Anterior cingulate cortex (tissue), 58 donors: ENCODE measurements at regions not wholly inside any gene's neighbourhood (a gene's known extent, or its start where the extent isn't known, plus 50 kb on each side); places are given as distances from the start of the nearest gene placed in this dataset.

Experiments used
- DNase-seq, 58 donors: peaks; one replicate each; lab custom pipeline; 2025; lab: John Stamatoyannopoulos, UW

DNA sequence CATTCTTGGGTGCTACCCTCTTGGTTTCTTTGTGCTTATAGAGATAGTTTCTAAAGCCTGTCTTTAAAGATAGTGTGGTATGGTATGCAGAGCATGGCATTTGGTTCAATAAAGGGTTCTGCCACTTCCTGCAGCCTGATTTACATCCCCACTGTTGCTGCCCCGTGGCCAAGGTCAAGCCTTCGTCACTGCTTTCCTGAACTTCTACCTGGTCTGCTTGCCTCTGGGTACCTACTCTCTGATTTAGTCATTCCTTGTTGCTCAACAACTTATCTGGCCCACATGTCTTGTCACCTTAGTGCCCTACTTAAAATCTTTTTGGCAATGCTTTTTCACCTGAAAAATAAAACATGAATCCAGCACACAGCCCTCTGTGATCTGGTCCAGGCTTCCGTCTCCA, 352.9 kb downstream of the LPIN1 start:
- no peak for DNase-seq

DNA sequence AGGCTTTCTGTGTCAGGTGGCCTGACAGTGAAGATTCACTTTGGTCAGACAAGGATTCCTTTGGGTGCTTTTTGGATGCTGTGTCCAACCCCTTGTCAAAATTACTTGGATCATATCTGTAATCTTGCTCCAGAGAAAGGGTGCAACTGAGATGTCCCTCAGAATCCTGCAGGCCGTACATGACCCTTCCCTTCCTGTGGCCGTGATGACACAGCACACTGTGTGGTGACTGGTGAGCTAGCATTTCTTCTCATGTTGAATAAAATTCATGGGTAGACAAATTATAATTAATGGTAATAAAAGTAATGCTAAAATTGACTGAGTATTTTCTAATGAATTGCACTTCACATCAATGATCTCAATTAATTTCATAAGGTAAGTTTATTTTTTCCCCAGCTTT, 356.2 kb downstream of the LPIN1 start:
- DNase-seq, result no peak

DNA sequence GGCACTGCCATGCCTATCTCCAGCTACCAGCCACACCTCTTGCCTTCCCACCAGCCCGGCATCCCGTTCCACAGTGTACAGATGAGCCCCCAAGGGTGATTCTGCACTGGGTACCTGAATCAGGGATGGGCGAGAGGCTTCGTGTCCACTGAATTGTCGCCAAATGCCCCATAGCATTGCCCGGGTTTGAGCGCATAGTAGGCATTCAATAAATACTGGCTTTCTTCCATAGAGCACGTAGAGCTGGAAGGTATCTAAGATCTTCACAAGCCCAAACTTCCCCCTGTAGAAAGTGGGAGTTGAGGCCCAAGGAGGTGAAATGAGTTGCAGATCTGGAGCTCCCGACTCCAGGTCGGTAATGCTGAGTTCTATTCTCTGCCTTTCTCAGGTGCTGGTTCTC, 358.7 kb downstream of the LPIN1 start:
- DNase-seq, result no peak

DNA sequence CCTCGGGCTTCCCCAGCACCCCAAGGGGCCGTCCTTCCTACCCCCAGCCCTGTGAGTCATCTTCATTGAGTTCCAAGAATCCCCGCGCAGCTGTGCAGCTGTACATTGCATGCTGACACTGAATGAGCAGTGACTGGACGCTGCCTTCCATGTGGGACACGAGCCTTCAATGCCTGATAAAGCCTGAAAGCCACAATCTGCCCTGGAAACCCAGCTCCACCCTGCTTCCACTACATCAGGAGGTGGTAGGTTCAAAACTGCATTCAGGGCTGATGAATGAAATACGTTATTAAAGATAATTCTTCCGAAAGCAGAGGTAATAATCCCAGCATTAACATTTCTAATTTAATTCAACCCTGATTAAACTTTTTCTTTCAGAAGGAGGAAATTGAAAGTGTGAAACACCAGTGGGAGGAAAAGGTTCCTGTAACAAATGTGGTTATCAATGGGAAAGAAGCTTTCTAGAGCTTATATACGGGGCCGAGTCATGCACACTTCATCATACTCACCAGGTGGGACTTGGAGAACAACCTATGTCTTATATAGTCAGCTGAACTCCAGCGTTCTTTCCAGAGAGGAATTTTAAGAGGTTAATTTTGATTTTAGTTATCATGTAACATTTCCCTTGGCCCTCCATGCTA, 360.1 kb downstream of the LPIN1 start:
- peak in 5 of 58 donors; percentile 9 to 33 (median 22) for DNase-seq

DNA sequence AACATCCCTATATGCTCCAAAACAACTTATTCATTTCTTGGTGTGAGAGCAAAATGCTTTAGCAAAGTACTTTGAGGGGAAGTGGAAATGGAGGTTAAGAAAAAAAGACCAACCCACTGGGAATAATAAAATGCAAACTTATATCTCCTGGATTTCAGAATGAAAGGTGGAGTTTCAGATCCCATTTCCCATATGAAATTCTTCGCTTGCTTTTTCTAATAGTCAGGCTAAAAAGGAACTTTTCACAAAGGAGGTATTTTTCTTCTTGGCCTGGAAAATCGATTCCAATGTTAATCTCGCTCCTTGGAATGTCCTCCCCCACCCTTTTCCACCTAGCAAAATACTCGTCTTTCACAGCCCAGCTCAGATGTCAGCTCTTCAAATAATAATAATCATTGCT, 360.9 kb downstream of the LPIN1 start:
- no peak for DNase-seq

DNA sequence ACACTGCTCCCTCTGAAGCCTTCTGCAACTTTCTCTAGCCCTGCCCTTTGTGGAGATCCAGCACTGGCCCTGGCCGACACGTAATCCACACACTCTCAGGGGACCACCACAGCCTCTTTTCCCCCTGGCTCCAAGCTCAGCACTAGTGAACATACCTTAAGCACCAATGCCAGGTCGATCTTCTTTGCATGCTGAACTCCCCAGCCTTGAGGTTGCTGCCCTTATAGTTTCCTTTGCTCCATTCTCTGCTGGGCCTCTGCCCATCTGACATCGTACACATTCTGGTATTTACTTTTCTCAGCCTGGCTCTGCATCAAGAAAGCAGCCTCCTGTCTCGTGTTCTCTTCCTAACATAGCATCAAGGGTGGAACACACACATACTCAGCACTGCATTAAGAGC, 361.5 kb downstream of the LPIN1 start:
- DNase-seq, result no peak

DNA sequence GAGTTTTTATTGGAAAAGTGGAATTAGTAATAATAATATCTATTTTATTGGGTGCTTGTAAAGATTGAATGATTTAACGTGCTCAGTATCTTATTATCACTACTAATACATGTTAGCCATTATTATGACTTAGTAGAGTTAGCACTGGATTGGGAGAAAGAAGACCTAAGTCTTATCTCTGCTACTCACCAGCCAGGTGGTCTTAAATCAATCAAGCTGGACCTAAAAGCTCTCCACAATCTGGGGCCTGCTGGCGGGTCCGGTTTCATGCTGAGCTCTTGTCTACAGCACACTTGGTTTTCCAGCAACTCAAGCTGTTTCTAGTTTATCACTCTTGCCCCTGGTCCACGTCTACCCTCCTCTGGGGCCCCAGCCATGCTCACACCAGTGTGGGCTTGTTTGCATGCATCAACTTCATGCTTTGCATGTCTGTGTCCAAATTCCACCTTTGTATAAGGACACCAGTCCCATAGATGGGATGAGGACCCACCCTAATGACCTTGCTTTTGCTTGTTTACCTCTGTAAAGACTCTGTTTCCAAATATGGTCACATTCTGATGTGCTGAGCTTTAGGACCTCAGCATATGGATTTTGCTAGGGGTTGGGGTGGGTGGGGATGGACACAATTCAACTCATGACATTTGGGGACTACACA, 363.1 kb downstream of the LPIN1 start:
- DNase-seq, result no peak

DNA sequence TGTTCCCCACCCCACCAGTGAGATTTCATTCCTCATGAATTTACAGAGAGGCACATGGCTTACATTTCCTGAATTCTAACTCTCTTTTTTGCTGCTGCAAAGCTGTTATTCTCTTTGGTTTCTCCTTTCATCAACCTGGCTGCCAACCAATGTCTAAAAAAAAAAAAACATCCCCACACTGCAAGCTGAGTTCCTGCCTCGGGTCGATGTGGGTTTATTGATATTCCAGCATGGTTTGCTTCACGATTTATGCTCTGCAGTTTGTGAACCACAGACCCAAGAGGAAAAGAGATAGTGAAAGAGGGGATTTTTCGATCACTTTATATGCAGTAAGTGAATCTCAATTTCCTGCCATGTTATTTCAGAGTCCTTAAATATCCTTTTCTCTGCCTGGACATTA, 363.6 kb downstream of the LPIN1 start:
- DNase-seq, result peak in 1 of 58 donors; percentile 20

DNA sequence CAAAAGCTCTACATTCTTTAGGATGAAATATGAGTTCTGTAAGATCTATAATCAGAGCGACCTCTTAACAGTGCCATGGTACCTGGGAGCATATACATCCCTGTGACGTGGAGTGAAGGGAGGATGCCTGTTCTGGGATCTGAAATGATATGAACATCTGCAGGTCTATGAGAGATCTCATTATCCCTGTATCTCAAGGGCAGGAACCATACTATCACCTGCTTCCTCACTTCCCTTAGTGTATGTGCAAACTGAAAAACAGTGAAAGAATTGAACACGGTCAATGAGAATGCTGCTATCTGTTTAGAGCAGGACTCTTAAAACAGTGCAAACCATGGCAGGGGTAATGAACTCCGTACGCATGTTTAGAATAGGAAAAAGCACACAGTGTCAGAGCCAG, 364.0 kb downstream of the LPIN1 start:
- no peak for DNase-seq

DNA sequence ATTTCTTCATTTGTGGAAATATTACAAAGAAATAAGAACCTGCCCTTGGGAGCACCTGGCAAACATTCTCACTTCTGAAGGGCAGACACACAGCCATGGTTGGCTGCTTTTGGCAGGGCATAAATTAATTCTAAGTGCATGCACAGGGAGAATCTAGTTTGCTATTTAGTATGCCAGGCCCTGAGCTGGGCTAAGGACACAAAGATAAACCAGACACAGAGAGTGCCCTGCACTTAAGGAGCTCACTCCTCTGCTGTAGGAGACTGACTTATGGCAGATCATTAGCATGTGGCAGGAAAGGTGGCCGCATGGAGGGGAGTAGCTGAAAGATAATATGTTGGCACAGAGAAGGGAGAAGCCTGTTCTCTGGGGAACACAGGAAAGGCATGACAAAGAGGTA, 367.0 kb downstream of the LPIN1 start:
- DNase-seq, result no peak

DNA sequence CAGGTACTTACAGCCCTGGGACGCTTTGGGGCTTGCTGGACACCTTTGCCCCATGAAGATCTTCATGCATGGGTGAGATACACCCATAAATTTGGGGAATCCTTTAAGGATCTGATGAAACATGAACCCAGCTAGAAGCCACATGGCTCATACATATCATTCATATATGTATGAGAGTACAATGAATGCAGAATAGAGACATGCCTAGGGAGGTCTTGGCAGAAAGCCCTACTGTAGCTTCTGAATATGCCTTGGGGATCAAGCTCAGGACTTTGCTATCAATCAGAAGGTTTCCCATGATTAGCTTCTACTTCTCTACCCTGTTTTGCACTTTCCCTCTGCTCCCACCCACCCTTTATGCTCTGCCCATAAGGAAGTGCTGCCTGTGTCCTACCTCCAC, 368.4 kb downstream of the LPIN1 start:
- no peak for DNase-seq

DNA sequence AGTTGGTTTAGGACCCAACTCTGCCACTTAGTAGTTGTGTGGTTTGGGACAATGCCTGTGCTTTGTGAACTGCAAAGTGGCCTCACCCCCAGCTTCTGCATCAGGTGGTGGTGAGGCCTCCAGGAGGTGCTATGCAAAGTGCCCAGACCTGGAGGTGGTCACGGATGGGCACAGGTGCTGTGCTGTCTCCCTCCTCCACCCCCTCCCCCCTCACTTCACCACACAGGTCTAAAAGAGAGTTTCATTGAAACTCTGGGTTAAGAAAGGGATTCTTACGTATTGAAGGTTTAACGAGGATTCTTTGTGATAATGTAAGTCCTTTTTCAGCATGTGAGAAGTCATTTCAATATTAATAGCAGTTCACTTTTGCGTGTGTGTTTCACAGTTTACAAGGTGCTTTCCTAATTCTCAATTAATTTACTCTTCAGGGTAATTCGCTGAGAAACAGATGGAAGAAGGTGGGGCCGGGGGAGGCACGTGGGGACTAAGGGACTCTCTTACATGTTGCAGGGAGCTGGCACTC, 369.9 kb downstream of the LPIN1 start:
- no peak for DNase-seq

DNA sequence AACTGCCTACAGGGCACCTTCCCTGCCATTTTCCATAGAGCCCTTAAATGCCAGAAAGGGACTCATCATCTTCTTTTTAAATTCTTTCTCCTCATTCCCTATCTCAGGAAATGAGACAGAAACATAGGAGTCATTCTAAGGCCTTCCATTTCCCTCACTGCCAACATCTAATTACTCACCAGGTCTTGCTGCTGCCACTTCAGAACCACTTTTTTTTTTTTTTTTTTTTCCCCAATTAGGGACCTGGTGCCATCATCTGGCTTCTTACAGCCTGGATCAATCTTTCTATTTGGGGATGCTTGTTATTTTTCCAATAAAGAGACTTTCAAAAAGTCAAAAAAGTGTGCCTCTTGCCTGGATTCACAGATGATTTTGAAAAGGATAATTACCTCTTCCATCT, 373.4 kb downstream of the LPIN1 start:
- no peak for DNase-seq

DNA sequence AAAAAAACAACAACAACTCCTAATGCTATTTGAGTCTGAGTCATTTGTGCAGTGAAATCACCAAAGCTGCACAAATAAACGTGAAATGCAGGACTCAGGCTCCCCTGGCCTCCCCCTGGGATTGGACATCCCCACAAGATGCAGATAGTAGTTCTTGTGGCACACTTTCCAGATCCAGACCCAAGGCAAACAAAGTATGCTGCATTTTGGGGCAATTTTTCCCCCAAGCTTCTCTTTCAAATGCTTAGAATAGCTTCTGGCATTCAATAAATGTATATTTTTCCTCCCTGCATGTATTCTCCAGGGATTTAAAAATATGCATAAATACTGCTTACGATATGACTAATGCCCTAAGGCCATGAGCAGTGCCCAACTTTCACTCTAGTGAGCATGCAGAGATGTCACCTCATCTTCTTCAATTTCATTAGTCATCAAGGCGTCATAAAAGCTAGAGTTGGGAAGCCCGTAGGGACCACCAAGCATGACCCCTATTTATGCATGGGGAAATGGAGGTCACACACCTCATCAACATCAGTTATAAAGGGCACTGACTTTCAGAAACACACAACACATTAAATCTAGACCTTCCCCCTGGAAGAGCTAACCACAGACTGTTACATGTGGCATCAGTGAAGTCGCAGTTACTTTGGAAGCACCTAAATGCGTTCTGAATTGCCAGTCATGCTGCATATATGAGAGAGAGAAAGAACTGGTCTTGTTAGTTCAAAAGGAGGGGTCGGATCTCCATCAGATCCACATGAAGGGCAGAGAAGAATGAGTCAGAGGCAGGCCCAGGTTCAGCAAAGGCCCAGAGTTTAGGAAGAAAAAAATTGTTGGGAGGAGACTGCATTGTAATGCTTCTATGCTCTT, 374.1 kb downstream of the LPIN1 start:
- DNase-seq, result no peak

DNA sequence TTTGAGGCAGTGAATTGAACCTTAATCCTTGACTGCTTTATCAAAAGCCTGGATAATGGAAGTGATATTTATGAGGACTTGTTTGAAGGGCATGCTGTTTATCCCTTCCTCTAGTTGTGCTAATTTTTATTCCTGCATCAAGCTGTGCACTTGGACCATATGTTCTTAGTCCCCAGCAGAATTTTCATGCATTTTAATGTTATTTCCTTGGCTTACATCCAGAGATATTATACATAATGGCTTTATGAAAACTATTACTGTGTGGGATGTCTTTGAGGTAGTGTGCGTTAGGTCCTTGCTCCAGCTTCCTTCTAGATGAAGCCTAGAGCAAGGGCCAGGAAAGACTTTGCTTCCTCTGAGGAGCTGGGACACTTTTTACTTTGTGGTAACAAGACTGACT, 378.4 kb downstream of the LPIN1 start:
- no peak for DNase-seq

DNA sequence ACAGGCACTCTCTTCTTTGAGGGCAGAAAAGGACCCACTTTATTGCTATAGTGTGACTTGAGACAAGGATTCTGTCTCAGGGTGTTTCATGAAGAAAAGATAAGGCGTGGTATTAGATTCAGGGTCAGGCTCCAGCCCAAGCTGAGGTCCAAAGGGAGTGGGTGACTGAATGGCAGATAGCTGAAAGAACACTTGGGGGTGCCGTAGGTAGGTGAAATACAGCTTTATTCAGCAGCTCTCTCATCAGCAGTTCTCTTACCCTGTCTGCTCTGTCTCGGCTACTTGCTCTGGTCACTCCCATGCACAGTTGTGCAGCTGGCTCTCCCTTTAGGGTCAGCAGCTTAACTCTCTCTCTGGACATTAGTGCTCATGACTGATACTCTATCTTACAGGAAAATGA, 379.9 kb downstream of the LPIN1 start:
- DNase-seq, result no peak

DNA sequence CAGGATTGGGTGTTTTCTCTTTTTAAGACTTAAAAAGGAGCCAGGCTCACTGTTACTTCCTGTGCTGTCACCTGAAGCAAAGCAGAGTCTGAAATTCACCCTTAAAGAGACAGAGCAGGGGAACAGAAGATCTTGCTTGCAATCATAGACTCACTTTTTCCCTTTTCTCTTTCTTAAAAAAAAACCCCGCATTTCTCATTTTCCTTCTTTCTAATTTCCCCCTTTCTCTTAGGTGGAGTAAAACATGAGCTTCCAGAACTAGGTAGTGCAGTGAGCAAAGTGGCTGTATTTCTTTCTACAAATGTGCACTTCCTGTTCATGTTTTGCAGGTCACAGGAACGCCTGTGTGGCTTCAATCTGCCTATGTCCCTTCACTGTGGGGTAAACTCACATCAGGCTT, 381.2 kb downstream of the LPIN1 start:
- DNase-seq, result no peak

DNA sequence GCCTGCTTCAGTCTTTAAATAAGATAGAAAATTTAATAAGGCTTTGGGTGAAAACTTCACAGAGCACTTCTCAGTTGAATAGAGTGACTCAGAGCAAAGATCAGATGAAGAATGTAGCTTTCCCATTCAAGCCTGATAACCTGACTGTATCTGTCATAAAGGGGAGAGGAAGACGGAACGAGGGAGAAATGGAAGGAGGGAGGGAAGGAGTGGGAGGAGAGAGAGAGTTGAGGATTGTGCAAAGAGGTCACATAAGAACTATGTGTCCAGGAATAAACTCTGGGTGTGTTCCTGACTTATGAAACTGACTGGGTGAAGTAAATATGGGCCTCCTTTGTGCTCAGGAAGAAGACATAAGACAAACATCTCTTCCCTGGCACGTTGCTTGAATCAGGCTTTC, 385.5 kb downstream of the LPIN1 start:
- no peak for DNase-seq

DNA sequence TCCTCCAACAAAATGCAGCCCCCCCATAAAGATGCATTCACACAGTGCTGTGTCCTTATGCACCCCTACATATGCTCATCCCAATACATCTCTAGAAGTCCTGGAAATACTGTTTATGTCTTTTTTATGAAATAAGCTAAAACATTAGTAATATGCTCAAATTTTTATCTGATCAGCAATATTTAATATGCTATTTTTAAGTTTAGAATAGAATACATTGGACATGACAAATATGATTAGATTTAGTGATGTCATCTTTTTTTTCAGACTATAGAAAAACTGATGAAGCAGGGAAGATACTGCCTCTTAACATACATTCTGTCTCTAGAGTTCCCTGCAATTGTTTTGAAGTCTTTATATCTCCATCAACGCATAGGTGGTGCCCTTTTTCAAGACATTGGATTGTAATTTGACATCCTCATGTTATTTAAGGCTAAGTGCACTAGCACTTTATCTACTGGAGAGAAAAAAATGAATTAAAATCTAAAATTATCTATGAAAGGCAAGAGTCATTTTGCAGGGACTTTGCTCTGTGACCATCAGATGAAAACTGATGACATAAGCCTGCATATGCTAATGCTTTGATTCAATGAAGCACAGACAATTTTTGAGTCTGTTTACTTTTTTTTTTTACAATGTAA, 395.3 kb downstream of the LPIN1 start:
- DNase-seq, result no peak

DNA sequence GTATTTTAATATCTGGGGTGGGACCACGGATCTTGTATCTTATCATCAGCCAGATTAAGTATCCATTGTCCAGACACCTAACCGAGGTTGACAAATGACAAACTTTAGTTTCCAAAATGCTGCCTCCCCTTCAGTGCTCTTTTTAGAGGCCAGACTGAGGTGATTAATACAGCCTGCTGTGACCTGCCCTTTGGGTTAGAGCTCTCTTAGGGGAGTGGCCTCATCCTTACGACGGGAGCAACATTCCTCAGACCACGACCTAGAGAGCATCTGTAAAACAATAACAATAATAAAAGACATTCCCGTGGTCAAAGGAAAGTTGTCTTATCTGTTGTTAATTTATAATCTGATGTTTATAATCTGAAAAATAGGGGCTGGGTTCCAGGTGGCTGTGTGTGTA, 405.3 kb downstream of the LPIN1 start:
- no peak for DNase-seq

DNA sequence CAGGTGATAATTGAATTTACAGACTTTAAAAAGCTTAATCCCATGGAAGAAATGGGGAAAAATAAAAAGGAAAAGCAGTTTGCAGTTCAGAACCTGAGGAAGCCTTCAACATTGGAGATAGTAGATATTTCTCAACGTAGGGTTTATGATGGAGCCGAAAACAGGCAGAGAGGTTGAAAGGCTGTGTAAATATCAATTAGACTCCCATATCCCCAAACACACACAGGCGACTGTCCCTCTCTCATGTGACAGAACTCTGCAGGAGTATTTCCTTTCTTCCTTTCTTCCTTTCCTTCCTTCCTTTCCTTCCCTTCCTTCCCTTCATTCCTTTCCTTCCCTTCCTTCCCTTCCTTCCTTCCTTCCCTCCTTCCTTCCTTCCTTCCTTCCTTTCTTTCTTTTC, 406.5 kb downstream of the LPIN1 start:
- no peak for DNase-seq
